SK-N-MC (cell line): ENCODE measurements at regions not wholly inside any gene's neighbourhood (a gene's known extent, or its start where the extent isn't known, plus 50 kb on each side); places are given as distances from the start of the nearest gene placed in this dataset.

Source experiments
- DNase-seq: peaks from one replicate; pipeline ENCODE4 v3.0.0-alpha.2; 2011; ENCODE audit warnings: low read depth, low spot score
- H3K27ac ChIP-seq: fragments of 200-600 bp; sonication (generic); 2 replicates; pipeline ENCODE4 v1.5.1; 2016; ENCODE audit warnings: mixed run types
- H3K36me3 ChIP-seq: fragments of 200-600 bp; sonication (generic); 2 replicates; pipeline ENCODE4 v1.6.1; 2017; ENCODE audit warnings: antibody characterized with exemption, low read length, mixed read lengths; ENCODE audit not compliant: insufficient read depth
- H3K4me3 ChIP-seq: fragments of 200-600 bp; sonication (generic); 2 replicates; pipeline ENCODE4 v1.5.1; 2016
- H3K9ac ChIP-seq: fragments of 200-600 bp; sonication (generic); 2 replicates; pipeline ENCODE4 v1.8.0; 2017; ENCODE audit warnings: mixed run types, mixed read lengths; ENCODE audit not compliant: insufficient read length
- H3K9me3 ChIP-seq: fragments of 200-600 bp; sonication (generic); 2 replicates; pipeline ENCODE4 v1.6.1; 2017; ENCODE audit warnings: low read depth, mild to moderate bottlenecking, antibody characterized with exemption, low read length, moderate library complexity, mixed read lengths
- EZH2 ChIP-seq: fragments of 200-600 bp; sonication (generic); IDR thresholded peaks from one replicate; pipeline ENCODE4 v1.6.1; 2017; ENCODE audit warnings: antibody characterized with exemption
- FOXP2 ChIP-seq: optimal IDR thresholded peaks from 2 replicates; pipeline ENCODE3; 2011; ENCODE audit warnings: mild to moderate bottlenecking, moderate library complexity; ENCODE audit not compliant: insufficient read depth; ENCODE audit errors: extremely low read length, control extremely low read depth
- POLR2AphosphoS5 ChIP-seq: IDR thresholded peaks from 2 replicates; pipeline ENCODE4 v1.6.1; 2012; ENCODE audit warnings: mild to moderate bottlenecking, low read depth, low read length, borderline replicate concordance

DNA sequence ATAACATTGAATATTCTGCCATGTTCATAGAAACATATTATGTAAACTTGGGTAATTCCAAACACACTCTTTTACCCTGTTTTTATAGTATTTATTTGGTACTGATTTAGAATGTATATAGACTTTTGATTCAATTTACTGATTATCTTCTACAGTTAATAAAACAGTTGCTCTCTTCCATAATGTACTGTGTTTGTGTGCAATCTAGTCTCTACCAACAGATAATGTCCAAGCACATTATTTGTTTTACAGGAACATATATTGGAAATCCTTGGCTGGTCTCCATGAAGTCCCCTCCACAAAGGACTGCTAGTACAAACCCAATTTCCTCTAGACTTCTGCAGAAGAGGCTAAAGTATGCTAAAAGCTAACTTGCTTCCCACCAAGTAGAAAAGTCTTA lies 386.6 kb downstream of the RND3 start:
- TF ChIP-seq FOXP2: no peak
- no peak for DNase-seq
- Histone ChIP-seq H3K36me3 (no peaks in the 10 kb centered on the region), H3K9ac (no peak overlapping the region), H3K4me3 (no peak overlapping the region), H3K27ac (no peak overlapping the region), H3K9me3 (no peaks in the 10 kb centered on the region)

DNA sequence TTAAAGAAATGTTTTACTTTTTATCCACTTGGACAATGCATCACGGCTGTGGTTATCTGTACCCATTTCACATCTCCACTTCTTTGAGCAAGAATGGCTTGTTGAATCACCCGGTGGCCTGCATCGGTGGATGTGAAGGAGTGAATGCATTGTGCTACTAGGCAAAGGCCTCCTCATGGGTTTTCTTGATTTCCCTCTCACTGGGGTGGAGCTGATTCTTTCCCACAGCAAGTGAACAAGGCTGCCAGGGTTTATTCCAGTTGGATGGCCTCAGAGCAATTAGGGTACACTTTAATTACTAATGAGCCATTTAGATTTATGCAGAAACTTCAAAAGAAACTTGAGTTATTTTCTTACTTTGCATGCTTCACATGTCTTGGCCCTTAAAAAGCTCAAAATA lies 387.1 kb downstream of the RND3 start:
- Histone ChIP-seq H3K9me3 (no peaks in the 10 kb centered on the region), H3K27ac (no peak overlapping the region), H3K4me3 (no peak overlapping the region), H3K9ac (no peak overlapping the region), H3K36me3 (no peaks in the 10 kb centered on the region)
- TF ChIP-seq POLR2AphosphoS5: no peak
- no peak for TF ChIP-seq EZH2
- TF ChIP-seq FOXP2: no peak
- DNase-seq: no peak

DNA sequence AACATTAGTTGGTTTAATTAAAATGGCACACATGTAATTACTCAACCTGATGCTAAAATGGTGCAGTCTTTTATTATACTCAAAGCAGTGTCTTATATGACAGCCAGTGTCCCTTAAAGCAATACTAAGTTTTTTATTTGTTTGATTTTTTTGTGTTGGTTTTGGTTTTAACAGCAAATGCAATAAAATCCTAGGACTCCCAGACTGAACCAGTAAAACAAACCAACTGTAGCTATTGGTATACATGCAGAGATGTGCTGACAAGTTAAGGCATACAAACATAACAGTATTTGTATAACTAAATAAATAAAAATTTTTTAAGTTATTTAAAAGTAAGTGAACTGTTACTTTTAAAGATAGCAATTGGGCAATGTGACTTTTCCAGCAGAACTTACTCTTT lies 387.7 kb downstream of the RND3 start:
- Histone ChIP-seq H3K36me3 (no peaks in the 10 kb centered on the region), H3K9ac (no peak overlapping the region), H3K9me3 (no peaks in the 10 kb centered on the region), H3K4me3 (no peak overlapping the region), H3K27ac (no peak overlapping the region)
- no peak for TF ChIP-seq POLR2AphosphoS5
- TF ChIP-seq EZH2: no peak
- TF ChIP-seq FOXP2: no peak
- DNase-seq: no peak

DNA sequence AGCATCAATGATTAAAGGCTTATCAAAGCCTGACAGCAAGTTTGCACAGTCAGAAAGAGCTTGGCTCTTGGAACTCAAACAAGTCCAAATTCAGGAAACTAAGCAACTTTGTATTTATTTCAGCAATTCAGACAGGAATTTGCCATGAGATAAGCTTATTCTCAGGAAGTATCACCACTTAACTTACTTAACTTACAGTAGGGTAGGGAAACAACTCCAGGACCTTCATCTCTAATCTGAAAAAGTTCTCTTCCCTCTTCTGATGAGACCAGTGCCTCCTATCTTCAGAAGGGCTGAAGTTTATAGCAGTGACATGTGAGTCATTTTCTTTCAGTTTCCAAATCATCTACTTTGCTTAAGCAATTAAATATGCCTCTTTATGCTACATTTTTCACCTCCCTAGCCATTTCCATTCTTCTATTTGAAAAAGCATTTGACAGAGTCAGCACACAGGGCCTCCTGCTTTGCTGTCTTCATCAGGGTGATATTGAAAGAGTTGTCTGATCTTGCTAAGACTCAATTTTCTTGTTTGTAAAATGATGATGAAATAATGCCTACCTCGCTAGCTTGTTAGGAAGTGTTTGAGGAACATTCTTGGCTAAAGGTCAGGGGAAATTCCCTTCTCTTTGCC lies 389.5 kb downstream of the RND3 start:
- no peak for DNase-seq
- Histone ChIP-seq H3K9me3 (no peaks in the 10 kb centered on the region), H3K4me3 (no peak overlapping the region), H3K27ac (no peak overlapping the region), H3K36me3 (no peaks in the 10 kb centered on the region), H3K9ac (no peak overlapping the region)
- TF ChIP-seq POLR2AphosphoS5 (no peak), EZH2 (no peak), FOXP2 (no peak)

DNA sequence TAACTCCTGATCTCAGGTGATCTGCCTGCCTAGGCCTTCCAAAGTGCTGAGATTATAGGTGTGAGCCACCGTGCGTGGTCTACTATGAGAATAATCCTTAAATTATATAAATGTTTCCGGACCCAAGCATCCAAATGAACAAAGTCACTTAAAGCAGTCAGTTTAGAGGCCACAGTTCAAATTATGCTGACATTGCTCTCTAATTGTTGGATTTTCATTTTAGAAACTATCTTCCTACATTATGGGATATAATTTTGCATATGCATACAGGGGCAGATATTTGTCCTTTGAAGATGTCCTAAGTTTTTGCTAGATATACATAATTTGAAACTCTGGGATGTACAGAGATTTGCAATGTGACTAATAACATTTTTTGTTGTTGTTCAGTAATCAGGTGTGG lies 390.1 kb downstream of the RND3 start:
- no peak overlapping the region for H3K9ac ChIP-seq
- H3K4me3 ChIP-seq: no peak overlapping the region
- no peaks in the 10 kb centered on the region for H3K9me3 ChIP-seq
- no peak for DNase-seq
- no peaks in the 10 kb centered on the region for H3K36me3 ChIP-seq
- H3K27ac ChIP-seq: no peak overlapping the region
- TF ChIP-seq EZH2: no peak
- TF ChIP-seq POLR2AphosphoS5: no peak
- no peak for TF ChIP-seq FOXP2

DNA sequence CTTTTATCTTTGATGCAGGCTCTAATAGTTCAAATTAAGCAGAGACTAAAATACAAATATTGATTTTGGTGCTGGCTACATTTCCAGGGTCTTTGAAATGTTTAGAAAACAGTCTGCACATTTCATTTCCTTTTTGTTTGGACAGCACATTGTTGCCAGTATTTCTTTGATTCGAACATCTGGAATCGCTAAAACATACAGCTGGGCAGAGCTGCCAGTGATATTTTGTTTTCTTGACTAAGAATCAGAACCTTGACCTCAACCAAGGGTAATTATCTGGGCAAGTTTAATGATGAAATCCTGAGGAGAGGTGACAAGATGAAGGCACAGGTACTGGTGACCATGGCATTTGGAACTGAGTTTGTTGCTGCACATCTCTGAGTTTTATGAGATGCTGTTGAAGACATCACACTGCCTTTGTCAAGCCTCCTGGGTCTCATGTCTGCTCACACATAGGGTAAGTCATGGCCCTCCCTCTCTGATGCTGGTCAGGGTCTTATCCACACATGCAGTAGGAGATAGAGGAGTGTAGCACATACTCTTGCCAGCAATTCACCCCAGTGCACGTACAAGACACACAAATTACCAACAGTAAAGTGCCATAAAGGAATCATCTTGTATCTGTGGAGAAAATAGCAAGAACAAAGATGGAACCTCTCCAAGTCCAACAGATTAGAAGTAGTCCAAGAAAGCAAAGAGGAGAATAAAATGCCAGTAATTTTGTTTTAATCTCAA lies 391.9 kb downstream of the RND3 start:
- H3K4me3 ChIP-seq: no peak overlapping the region
- no peaks in the 10 kb centered on the region for H3K36me3 ChIP-seq
- H3K9ac ChIP-seq: no peak overlapping the region
- DNase-seq: no peak
- H3K9me3 ChIP-seq: no peaks in the 10 kb centered on the region
- H3K27ac ChIP-seq: no peak overlapping the region
- TF ChIP-seq FOXP2: no peak
- no peak for TF ChIP-seq POLR2AphosphoS5

DNA sequence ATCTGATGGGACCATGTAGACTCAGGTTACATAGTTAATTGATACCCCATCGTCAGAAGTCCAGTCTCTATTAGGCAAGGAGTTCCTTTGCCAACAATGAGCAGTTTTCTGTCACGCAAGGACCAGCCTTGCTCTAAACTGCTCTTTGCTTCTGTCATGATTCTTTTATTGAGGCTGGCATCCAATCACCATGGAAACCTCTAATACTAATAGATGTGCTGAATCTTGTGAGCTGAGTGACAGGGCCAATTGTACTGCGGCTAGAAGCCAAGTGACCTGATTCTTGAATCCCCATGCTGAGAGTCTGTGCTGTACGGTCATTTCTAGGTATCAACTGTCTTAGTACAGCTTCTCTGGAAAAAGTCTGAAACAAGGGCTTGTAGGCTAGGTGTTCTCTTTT lies 395.6 kb downstream of the RND3 start:
- Histone ChIP-seq H3K36me3 (no peaks in the 10 kb centered on the region), H3K9me3 (no peaks in the 10 kb centered on the region), H3K9ac (no peak overlapping the region), H3K4me3 (no peak overlapping the region), H3K27ac (no peak overlapping the region)
- TF ChIP-seq POLR2AphosphoS5: no peak
- DNase-seq: no peak

DNA sequence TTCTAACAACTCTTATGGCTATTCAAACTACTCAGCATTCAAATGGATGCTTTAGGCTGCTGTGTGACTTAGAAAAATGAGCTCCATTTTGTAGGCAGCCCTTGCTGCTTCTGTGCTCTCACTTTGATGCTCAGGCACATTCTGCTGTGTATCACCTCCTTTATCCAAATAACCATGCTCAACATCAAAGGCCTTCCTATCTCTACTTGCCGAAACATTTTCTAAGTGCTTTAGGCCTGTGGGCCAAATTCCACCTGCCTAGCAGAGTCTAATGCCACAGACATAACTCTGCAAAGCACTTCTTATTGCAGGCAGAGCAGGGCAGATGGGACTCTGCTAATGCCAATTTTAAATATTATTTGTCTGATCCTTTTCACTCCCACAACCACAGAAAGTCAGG lies 397.4 kb downstream of the RND3 start:
- Histone ChIP-seq H3K4me3 (no peak overlapping the region), H3K9ac (no peak overlapping the region), H3K9me3 (no peaks in the 10 kb centered on the region), H3K27ac (no peak overlapping the region), H3K36me3 (no peaks in the 10 kb centered on the region)
- no peak for DNase-seq
- no peak for TF ChIP-seq POLR2AphosphoS5

DNA sequence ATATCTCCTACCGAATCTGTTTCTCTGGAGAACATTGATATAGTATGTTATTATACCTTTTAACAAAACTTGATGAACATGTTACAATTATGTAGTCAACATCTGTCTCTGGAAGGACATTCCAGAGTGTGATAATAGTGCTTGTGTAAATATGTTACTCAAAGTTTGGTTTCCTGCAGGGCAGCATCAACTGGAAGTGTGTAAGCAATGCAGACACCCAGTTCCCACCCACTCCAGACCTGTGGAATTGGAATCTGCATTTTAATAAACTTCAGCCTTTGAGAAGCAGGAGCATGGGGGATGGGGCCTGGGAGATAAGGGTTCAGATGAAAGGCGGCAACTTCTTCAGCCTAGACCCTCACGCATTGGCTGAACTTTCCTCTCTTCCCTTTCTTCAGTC lies 398.9 kb downstream of the RND3 start:
- no peak for DNase-seq
- TF ChIP-seq EZH2: no peak
- TF ChIP-seq POLR2AphosphoS5: no peak
- TF ChIP-seq FOXP2: no peak

DNA sequence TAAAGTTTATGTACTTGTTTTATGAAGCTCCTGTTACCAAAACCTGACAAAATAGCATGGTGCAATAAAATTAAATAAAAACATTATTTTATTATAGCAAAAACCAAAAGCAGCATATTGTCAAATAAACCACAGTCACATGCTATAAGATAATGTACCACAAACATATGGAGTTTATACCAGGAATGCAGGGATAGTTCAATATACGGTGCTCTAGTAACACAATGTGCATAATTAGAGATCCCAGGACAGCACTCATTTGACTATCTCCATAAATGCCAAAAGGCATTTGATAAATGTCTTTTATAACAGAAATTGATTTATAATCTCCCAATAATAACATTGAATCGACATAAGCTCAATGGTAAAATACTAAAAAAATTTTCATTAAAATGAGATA lies 402.0 kb downstream of the RND3 start:
- H3K4me3 ChIP-seq: no peak overlapping the region
- DNase-seq: no peak
- H3K9me3 ChIP-seq: no peaks in the 10 kb centered on the region
- no peaks in the 10 kb centered on the region for H3K36me3 ChIP-seq
- no peak overlapping the region for H3K9ac ChIP-seq
- TF ChIP-seq POLR2AphosphoS5: no peak
- TF ChIP-seq FOXP2: no peak
- TF ChIP-seq EZH2: no peak
- H3K27ac ChIP-seq: no peak overlapping the region

More for the DNA sequence above, 398.9 kb downstream of the RND3 start:
- H3K9me3 ChIP-seq: no peaks in the 10 kb centered on the region
- no peak overlapping the region for H3K4me3 ChIP-seq
- no peak overlapping the region for H3K27ac ChIP-seq
- no peaks in the 10 kb centered on the region for H3K36me3 ChIP-seq
- H3K9ac ChIP-seq: no peak overlapping the region
